D721Med (cell line): ENCODE measurements at regions not wholly inside any gene's neighbourhood (a gene's known extent, or its start where the extent isn't known, plus 50 kb on each side); places are given as distances from the start of the nearest gene placed in this dataset.

Experiments
- DNase-seq: peaks from one replicate; pipeline ENCODE4 v3.0.0; 2011; ENCODE audit warnings: low spot score; ENCODE audit not compliant: insufficient read length
- FAIRE-seq: peaks from 2 replicates; lab custom pipeline; 2011; peaks lifted over from hg19 to GRCh38; lab: Jason Lieb, UNC
- CTCF ChIP-seq: IDR thresholded peaks from 2 replicates; pipeline ENCODE4 v1.5.1; 2012; ENCODE audit warnings: mild to moderate bottlenecking, control low read depth; ENCODE audit not compliant: insufficient read depth; ENCODE audit errors: missing control alignments

GRCh38 chr10:43756341-43756740, 107.7 kb upstream of the ZNF32 start:
- FAIRE-seq: no peak
- TF ChIP-seq CTCF: no peak
- DNase-seq: no peak

- DNase-seq (no peak), FAIRE-seq (no peak)
- TF ChIP-seq CTCF: no peak
Measured at GRCh38 chr10:43754569-43755260, 106.0 kb upstream of the ZNF32 start.

- no peak for TF ChIP-seq CTCF
- FAIRE-seq: no peak
- no peak for DNase-seq
Measured at GRCh38 chr10:43753397-43754061, 104.8 kb upstream of the ZNF32 start.

- DNase-seq (no peak), FAIRE-seq (no peak)
- no peak for TF ChIP-seq CTCF
Measured at GRCh38 chr10:43752682-43753081, 104.0 kb upstream of the ZNF32 start.

GRCh38 chr10:43751646-43752045, 103.0 kb upstream of the ZNF32 start:
- DNase-seq (no peak), FAIRE-seq (no peak)
- no peak for TF ChIP-seq CTCF

GRCh38 chr10:43749940-43750552, 101.4 kb upstream of the ZNF32 start:
- no peak for FAIRE-seq

More at GRCh38 chr10:43749940-43750552, 101.4 kb upstream of the ZNF32 start:
- DNase-seq: no peak
- TF ChIP-seq CTCF: no peak
